ENCODE measurements at regions not wholly inside any gene's neighbourhood (a gene's known extent, or its start where the extent isn't known, plus 50 kb on each side); places are given as distances from the start of the nearest gene placed in this dataset.

- H2AFZ ChIP-seq (ENCODE audit: low read length), result 0 out of 2 replicates have a peak overlapping the region, but pooled peaks have one; percentile 40
- FAIRE-seq, result no peak
These were observed 323.1 kb downstream of the TMX3 start for GRCh38 chr18:68391801-68392200.

More at GRCh38 chr18:68391801-68392200, 323.1 kb downstream of the TMX3 start:
- Histone ChIP-seq H3K9me3 (ENCODE audit: insufficient read depth in 2 of 2, low read depth in 1 of 2, low read length in 1 of 2) (0 out of 4 replicates have a peak, but pooled peaks cover 3 to 4% of the 10 kb centered on the region in 2 experiments), H3K4me2 (ENCODE audit: insufficient read depth in 1 of 2, low read depth in 2 of 2, low read length in 2 of 2) (no peak overlapping the region), H3K9ac (replicated peaks in 1 of 4; ENCODE audit: extremely low read depth in 1 of 4, low read depth in 3 of 4, low read length in 3 of 4) (no peak overlapping the region), H3K4ac (replicated peaks; ENCODE audit: insufficient read length, low read depth, low read length) (no peak overlapping the region), H3K23ac (ENCODE audit: insufficient read length) (no peak overlapping the region), H4K8ac (ENCODE audit: extremely low read depth, insufficient read depth, low read length) (no peak overlapping the region), H3K27ac (ENCODE audit: low read depth, low read length) (no peak overlapping the region), H2BK120ac (replicated peaks; ENCODE audit: low read depth, low read length) (no peak overlapping the region), H2BK12ac (ENCODE audit: low read depth, low read length) (no peak overlapping the region), H3K4me3 (ENCODE audit: extremely low read depth in 1 of 4, insufficient read depth in 2 of 4, low read depth in 3 of 4, low read length in 4 of 4) (no peak overlapping the region), H2AK5ac (ENCODE audit: low read depth, low read length) (no peak overlapping the region), H3K79me1 (ENCODE audit: low read depth, low read length) (no peaks in the 10 kb centered on the region), H3K23me2 (ENCODE audit: low read depth, low read length) (no peaks in the 10 kb centered on the region), H4K91ac (replicated peaks; ENCODE audit: insufficient read length, low read length) (no peak overlapping the region), H3K56ac (replicated peaks; ENCODE audit: insufficient read length, low read depth, low read length) (no peak overlapping the region), H4K20me1 (replicated peaks in 1 of 2; ENCODE audit: control insufficient read depth in 1 of 2, insufficient read depth in 2 of 2, low read length in 2 of 2) (no peaks in the 10 kb centered on the region), H3K27me3 (replicated peaks in 1 of 4; ENCODE audit: control insufficient read depth in 3 of 4, extremely low read depth in 1 of 4, insufficient read depth in 3 of 4, low read length in 3 of 4) (no peaks in the 10 kb centered on the region), H4K5ac (ENCODE audit: insufficient read length, low read depth, low read length) (no peak overlapping the region), H2BK20ac (ENCODE audit: low read length) (no peak overlapping the region), H2BK15ac (ENCODE audit: low read length) (no peak overlapping the region), H3K79me2 (ENCODE audit: control insufficient read depth in 1 of 2, insufficient read depth in 2 of 2, low read length in 2 of 2) (no peaks in the 10 kb centered on the region), H3K18ac (ENCODE audit: extremely low read depth, low read length) (no peak overlapping the region), H3K36me3 (ENCODE audit: control insufficient read depth in 2 of 4, insufficient read depth in 4 of 4, low read length in 3 of 4) (no peaks in the 10 kb centered on the region), H3K4me1 (replicated peaks in 1 of 4; ENCODE audit: control insufficient read depth in 3 of 4, insufficient read depth in 4 of 4, low read length in 3 of 4) (no peaks in the 10 kb centered on the region), H3K14ac (ENCODE audit: insufficient read length) (no peak overlapping the region), H2BK5ac (ENCODE audit: low read depth, low read length) (no peak overlapping the region)
- no peak for TF ChIP-seq GABPA (IDR thresholded peaks at IDR 0.05; ENCODE audit: borderline replicate concordance, insufficient read depth, low read length)
- peak; percentile 47 for TF ChIP-seq MAFK (IDR thresholded peaks at IDR 0.05; ENCODE audit: low read depth, low read length)
- CTCF ChIA-PET (ENCODE audit: partially characterized antibody), result no interaction called here
- POLR2A ChIA-PET (ENCODE audit: partially characterized antibody), result no interaction called here
- DNase-seq (ENCODE audit: low read depth in 1 of 2, low spot score in 2 of 2), result no peak
